ENCODE measurements at regions not wholly inside any gene's neighbourhood (a gene's known extent, or its start where the extent isn't known, plus 50 kb on each side); places are given as distances from the start of the nearest gene placed in this dataset.
"Not testable (repeated sequence)": the region's sequence is repeated elsewhere in the genome, so short reads cannot be mapped to it uniquely, and the experiment has no call there.

- DNase-seq = peak; percentile 6
Measured at GRCh38 chr5:82639393-82640144, 361.4 kb upstream of the RPS23 start.

GRCh38 chr5:82636591-82636990 lies 358.4 kb upstream of the RPS23 start:
- DNase-seq = no peak

- DNase-seq = peak; percentile 77
Measured at GRCh38 chr5:82635561-82636288, 357.6 kb upstream of the RPS23 start.

- DNase-seq = no peak
Measured at GRCh38 chr5:82628364-82628910, 350.3 kb upstream of the RPS23 start.

- not testable (repeated sequence) for DNase-seq
Measured at GRCh38 chr5:82626905-82627591, 348.9 kb upstream of the RPS23 start.

- not testable (repeated sequence) for DNase-seq
Measured at GRCh38 chr5:82626012-82626411, 347.9 kb upstream of the RPS23 start.

GRCh38 chr5:82624062-82624461 lies 345.9 kb upstream of the RPS23 start:
- DNase-seq = no peak

- DNase-seq = no peak
Measured at GRCh38 chr5:82622711-82623514, 344.8 kb upstream of the RPS23 start.

GRCh38 chr5:82622205-82622604 lies 344.1 kb upstream of the RPS23 start:
- no peak for DNase-seq

GRCh38 chr5:82620957-82621600 lies 342.9 kb upstream of the RPS23 start:
- peak; percentile 9 for DNase-seq

- no peak for DNase-seq
Measured at GRCh38 chr5:82619097-82619496, 340.9 kb upstream of the RPS23 start.

- no peak for DNase-seq
Measured at GRCh38 chr5:82614706-82615105, 336.6 kb upstream of the RPS23 start.

GRCh38 chr5:82613891-82614290 lies 335.7 kb upstream of the RPS23 start:
- DNase-seq = peak; percentile 8

- DNase-seq = no peak
Measured at GRCh38 chr5:82610686-82611085, 332.5 kb upstream of the RPS23 start.

- DNase-seq = no peak
Measured at GRCh38 chr5:82605441-82605973, 327.4 kb upstream of the RPS23 start.

GRCh38 chr5:82603033-82603987 lies 325.2 kb upstream of the RPS23 start:
- no peak for DNase-seq

GRCh38 chr5:82601861-82602260 lies 323.7 kb upstream of the RPS23 start:
- no peak for DNase-seq

- DNase-seq = no peak
Measured at GRCh38 chr5:82601077-82601476, 322.9 kb upstream of the RPS23 start.

GRCh38 chr5:82599692-82600091 lies 321.5 kb upstream of the RPS23 start:
- no peak for DNase-seq

- DNase-seq = no peak
Measured at GRCh38 chr5:82599030-82599429, 320.9 kb upstream of the RPS23 start.

- no peak for DNase-seq
Measured at GRCh38 chr5:82597437-82597836, 319.3 kb upstream of the RPS23 start.
